SIG-M5 treated with dmso at 0.1 percent for 504 hours (cell line): ENCODE measurements at regions not wholly inside any gene's neighbourhood (a gene's known extent, or its start where the extent isn't known, plus 50 kb on each side); places are given as distances from the start of the nearest gene placed in this dataset.
"Not testable (repeated sequence)": the region's sequence is repeated elsewhere in the genome, so short reads cannot be mapped to it uniquely, and the experiment has no call there.

Source experiments
- DNase-seq: peaks from one replicate; lab custom pipeline; 2025; ENCODE audit not compliant: unreplicated experiment; lab: John Stamatoyannopoulos, UW

DNA sequence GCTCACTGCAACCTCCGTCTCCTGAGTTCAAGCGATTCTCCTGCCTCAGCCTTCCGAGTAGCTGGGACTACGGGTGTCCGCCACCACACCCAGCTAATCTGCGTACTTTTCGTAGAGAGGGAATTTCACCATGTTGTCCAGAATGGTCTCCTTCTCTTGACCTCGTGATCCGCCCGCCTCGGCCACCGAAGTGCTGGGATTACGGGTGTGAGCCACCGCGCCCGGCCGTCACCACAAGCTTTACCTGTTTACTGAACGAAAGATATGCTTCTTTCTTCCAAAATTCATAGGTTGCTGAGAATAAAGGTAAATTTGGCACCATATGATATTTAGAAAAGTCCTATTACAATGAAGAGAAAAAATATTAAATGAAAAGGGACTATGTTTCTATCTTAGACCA lies 333.5 kb upstream of the EPHA6 start:
- DNase-seq: no peak

DNA sequence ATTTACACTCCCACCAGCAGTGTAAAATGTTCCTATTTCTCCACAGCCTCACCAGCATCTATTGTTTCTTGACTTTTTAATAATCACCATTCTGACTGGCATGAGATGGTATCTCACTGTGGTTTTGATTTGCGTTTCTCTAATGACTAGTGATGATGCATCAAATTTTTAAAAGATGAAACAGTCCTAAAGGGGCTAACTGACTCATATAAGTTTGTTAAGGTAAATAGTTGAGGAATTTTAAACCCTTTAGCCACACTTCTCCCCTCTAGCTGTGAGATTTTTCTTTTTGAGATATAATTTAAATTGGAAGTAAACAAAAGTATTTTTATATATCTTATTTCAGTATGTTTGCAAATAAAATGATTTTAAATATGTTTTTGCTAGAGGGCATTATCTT lies 331.2 kb upstream of the EPHA6 start:
- not testable (repeated sequence) for DNase-seq

DNA sequence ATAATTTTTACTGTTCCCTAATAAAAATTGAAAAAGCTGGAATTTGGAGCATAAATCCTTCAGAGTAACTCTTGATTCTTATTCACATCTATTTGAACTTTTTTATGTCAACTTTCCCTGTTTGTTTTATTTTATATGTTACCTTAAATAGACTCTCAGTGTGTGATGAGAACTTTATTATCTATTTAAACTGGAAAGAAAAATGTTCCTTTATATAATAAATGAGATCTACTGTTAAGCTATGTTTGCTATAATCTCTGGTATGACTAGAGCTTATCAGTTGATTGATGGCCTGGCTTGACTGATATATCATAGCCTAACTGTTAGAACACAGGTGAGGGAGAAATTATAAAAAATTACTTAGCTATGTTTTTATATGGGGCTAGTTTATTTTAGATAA lies 330.6 kb upstream of the EPHA6 start:
- no peak for DNase-seq

- DNase-seq: no peak
Observed at GRCh38 chr3:96488708-96489107, 325.7 kb upstream of the EPHA6 start.

- no peak for DNase-seq
Observed at GRCh38 chr3:96491023-96491422, 323.4 kb upstream of the EPHA6 start.

GRCh38 chr3:96491868-96492267 lies 322.5 kb upstream of the EPHA6 start:
- DNase-seq: no peak

DNA sequence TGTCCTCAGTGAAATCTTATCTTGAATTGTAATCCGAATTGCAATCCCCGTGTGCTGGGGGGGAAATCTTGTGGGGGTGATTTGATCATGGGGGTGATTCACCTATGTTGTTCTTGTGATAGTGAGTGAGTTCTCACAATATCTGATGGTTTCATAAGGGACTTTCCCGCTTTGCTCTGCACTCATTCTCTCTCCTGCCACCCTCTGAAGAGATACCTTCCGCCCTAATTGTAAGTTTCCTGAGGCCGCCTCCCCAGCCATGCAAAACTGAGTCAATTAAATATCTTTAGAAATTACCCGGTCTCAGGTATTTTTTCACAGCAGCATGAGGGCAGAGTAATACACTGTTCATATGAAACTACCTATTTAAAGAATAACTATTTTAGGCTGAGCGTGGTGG lies 304.1 kb upstream of the EPHA6 start:
- no peak for DNase-seq

DNA sequence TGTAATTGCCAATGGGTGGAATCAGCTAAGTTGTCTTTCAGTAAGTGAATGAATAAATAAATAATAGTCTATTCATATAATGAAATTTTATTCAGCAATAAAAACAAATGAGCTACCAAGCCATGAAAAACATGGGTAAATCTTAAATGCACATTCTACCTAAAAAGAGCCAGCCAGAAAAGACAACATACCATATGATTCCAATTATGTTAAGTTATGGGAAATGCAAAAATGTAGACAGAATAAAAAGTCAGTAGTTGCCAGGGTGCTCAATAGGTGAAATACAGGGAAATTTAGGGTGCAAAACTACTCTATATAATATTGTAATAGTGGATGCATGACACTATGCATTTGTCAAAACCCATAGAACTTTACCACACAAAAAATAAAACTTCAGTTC lies 277.2 kb upstream of the EPHA6 start:
- DNase-seq: no peak

GRCh38 chr3:96538186-96538585 lies 276.2 kb upstream of the EPHA6 start:
- DNase-seq: no peak

DNA sequence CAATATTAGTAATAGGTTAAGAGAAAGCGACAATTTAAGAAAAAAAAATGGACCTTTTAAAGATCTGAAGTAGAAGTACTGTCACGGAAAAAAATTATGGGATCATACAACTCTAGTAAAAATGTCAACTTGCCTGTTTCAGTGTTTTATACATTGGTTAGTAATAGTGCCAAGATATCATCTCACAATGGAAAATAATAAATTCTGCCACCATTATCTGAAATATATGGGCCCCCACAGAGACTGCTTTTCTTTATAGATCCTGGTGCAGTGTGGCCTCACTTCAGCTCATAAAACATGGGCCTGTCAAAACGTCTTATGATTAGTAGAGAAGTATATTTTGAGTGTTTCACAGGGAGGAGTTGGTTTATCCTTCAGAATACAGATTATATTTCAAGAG lies 266.3 kb upstream of the EPHA6 start:
- no peak for DNase-seq

DNA sequence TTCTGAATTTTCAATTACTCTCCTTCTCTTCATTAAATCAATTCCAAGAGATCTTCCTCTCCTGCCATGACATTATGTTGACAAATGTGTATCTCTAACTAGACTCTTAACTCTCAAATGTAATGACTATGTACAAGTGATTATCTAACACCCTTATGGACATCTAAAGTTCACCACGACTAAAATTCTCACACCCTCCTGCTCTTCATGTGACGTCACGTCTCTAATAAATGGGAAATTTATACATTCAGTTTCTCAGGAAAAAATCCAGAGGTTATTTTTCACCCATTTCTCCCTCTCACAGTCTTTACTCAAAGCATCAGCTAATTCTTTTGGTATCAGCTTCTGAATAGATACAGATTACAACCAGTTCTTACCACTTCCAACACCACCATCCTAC lies 237.5 kb upstream of the EPHA6 start:
- DNase-seq: no peak

DNA sequence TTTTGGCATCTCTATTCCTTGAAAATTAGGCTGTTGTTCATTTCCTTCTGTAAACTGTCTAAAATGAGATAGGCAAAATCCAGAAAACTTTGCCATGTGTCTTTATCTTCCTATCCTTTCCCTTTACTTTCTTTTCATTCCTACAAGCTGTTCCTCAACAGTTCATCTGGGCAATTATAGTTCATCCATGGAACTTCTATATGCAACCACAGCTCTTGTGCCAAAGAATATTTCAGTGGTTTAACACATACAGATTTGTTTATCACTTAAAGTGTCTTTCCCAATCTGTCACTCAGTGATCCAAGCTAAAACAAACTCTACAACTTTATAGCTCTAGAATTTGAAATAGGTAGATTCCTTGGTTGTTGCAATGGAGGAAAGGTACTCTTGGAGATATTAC lies 230.3 kb upstream of the EPHA6 start:
- no peak for DNase-seq

GRCh38 chr3:96606865-96607264 lies 207.5 kb upstream of the EPHA6 start:
- not testable (repeated sequence) for DNase-seq

DNA sequence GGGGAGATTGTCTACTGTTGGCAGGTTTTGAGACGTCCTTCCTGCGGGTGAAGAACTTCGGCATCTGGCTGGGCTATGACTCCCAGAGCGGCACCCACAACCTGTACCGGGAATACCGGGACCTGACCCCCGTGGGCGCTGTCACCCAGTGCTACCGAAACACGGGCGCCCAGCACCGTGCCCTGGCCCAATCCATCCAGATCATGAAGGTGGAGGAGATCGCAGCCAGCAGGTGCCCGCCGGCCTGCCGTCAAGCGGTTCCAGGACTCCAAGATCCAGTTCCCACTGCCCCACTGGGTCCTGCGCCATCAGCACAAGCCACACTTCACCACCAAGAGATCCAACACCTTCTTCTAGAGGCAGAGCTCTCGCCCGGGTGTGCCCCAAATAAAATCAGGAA lies 194.9 kb upstream of the EPHA6 start:
- DNase-seq: no peak

DNA sequence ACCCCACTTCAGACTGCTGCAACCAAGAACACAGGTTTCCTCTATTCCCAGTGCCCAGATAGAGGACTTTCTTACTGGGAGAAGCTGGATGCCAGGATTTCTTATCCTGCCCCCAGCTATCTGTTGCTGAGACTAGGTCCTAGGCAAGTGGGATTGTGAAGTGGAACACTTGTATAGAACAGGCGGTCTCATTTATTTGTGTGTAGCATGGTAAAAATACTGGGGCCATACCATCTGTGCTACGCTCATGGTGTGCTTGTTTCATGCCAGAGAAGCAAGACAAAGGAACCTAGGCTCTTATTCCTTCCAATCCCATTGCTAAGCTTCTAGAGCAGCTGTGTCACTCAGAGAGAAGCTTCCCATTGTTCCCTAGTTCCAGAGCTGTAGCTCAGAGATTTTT lies 191.5 kb upstream of the EPHA6 start:
- no peak for DNase-seq

DNA sequence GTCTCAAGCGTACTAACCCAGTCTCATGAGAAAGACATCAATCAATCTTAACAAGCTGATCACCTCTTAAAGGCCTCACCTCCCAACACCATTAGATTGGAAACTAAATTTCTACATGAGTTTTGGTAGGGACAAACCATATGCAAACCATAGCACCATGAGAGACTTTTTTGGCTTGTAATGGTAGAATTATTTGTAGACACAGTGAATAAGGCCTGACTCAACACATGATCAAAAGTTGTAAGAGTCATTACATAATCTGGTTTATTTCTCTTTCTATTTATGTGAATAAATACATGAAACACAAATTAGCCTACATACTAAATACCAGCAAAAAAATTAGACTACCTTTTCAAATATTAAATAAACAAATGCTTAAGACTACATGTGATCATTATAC lies 183.3 kb upstream of the EPHA6 start:
- no peak for DNase-seq

DNA sequence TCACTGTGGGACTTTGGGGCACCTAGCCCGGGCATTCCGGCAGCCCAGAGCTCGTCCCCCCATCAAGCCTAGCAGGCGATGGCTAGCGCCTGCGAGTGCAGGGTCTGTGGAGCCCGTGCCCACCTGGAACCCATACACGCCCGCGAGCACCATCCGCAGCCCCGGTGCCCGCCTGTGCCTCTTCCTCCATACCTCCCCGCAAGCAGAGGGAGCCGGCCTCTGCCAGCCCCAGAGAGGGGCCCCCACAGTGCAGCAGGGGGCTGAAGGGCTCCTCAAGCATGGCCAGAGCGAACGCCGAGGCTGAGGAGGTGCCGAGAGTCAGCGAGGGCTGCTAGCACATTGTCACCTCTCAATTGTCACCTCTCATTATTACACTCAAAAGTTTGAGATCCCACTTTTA lies 167.8 kb upstream of the EPHA6 start:
- DNase-seq: no peak

- DNase-seq: no peak
Observed at GRCh38 chr3:96657710-96658109, 156.7 kb upstream of the EPHA6 start.

DNA sequence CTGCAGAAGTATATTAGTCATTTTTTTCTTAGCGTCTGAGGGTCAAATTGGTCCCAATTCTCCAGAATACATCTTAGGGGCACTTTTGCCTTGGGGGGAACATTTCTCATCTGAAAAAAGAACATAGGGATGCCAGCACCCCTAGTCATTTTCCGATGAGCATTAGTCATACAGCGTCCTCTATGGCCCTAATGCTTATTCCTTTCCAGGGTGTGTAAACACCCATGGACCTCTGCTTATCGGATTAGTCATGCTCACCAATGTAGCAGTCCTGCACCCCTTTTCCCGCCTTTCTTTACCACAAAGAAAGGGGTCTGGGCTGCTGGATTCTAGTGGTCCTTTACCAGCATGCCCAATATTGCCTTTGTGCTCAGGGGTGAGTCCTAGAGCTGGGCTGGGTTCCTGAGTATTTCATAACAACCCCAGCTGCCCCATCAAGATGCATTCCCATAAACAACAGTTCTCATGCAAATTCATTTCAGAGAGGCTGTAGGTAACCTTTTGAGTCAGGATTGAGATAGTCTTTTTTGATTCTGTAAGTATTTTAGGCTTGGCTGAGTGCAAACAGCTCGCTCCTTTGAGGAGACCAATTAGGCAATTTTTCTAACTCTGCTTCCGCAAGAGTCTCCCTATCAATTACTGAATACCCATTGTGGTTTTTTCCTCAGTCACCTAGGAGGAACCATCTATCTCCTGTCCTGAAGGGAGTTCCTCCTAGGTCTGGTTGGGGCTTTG lies 142.4 kb upstream of the EPHA6 start:
- DNase-seq: not testable (repeated sequence)

DNA sequence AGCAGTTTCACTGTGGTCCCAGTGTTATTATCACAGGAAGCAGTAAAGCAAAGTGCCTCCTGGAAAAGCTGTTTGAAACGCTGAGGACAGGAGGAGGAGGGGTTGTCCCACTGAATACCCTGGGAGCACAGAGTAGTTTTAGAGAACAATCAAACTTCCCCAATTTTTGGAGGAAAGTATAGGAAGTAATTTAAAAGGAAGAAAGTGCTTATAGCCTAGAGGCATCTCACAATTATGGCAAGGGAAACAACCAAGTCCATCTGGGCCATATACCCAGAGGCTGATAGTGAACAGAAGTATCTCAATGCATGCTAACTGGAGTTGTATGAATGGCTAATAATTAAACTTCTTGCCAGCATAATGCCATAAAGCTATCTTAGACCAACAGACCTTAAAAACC lies 137.2 kb upstream of the EPHA6 start:
- no peak for DNase-seq

GRCh38 chr3:96678325-96678724 lies 136.1 kb upstream of the EPHA6 start:
- DNase-seq: no peak

DNA sequence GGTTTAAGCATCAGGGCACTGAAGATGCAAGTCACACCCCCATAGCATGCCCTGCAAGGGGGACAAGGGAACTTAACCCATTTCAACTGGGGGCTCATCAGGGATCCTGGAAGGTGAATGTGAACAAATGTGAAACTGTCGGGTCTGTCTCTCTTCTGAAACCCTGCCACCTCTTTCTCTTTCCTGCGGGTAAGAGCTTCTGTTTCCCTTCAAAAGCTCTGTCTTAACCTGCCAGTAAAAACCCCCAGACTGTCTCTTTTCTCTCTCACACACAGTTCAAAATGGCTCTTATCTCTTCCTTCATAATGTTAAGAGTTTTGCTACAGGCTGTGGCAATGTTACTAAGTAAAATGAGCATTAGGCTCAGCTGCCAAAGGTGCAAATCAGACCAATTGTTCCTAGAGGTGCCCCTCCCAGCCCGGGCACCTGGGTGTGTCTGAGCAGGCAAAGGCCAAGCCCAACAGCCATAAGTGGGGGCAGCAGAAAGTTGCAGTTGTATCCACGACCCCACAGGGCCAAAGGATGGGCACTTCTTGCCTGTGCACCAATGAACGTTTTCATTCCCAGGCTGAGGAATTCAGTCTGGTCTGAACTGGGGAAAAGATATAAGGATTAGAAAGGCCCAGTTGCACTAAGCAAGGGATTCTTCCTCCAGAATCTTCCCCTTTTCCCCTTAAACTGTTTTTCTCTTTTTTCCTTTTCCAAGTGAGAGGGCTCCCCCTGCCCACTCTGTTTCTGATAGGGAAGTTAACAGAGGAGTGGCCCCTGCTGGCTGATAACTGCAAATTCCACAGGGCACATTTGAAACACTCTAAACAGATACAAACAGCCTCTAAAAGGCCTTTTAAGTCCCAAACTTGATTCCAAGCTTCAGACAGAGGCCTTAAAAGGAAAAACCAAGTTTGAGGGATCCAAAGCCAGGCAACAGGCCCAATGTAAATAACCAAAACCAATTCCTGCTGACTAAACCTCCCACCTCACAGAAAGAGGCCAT lies 113.8 kb upstream of the EPHA6 start:
- no peak for DNase-seq
